DMS53 treated with DMSO at 0.1 percent for 48 hours (cell line): ENCODE measurements at regions not wholly inside any gene's neighbourhood (a gene's known extent, or its start where the extent isn't known, plus 50 kb on each side); places are given as distances from the start of the nearest gene placed in this dataset.
"Not testable (repeated sequence)": the region's sequence is repeated elsewhere in the genome, so short reads cannot be mapped to it uniquely, and the experiment has no call there.

Experiments used
- DNase-seq: peaks from one replicate; lab custom pipeline; 2025; ENCODE audit not compliant: unreplicated experiment; lab: John Stamatoyannopoulos, UW

DNA sequence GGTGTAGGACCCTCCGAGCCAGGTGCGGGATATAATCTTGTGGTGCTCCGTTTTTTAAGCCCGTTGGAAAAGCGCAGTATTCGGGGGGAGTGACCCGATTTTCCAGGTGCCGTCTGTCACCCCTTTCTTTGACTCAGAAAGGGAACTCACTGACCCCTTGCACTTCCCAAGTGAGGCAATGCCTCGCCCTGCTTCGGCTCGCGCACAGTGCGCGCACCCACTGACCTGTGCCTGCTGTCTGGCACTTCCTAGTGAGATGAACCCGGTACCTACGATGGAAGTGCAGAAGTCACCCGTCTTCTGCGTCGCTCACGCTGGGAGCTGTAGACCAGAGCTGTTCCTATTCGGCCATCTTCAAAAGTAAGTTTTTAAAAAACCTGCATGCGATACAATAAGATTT, 362.1 kb downstream of the HS3ST1 start:
- DNase-seq = peak; percentile 21

DNA sequence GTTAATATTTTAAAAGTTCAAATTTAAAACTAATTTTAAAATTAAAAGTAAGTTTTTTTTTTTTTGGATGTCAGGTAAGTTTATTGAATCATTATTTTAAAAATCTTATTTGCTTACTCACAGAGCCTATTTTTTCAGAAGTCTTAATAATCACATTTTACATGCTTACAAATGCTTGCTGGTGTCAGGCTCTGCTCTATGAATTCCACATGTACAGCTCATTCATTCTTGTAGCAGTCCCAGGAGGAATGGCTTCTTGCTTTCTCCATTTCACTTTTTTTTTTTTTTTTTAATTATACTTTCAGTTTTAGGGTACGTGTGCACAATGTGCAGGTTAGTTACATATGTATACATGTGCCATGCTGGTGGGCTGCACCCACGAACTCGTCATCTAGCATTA, 368.1 kb downstream of the HS3ST1 start:
- DNase-seq = not testable (repeated sequence)

DNA sequence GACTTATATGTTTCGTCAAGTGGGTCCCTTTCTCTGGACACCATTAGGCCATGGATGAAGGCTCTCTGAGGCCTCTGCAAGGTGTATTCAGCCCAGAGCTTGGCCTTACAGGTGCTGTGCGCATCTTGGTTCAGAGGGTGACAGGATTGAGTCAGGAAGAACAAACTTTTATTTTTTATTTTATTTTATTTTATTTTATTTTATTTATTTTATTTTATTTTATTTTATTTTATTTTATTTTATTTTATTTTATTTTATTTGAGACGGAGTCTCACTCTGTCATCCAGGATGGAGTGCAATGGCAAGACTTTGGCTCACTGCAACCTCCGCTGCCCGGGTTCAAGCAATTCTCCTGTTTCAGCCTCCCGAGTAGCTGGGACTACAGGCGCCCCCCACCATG, 370.4 kb upstream of the CLNK start:
- not testable (repeated sequence) for DNase-seq

DNA sequence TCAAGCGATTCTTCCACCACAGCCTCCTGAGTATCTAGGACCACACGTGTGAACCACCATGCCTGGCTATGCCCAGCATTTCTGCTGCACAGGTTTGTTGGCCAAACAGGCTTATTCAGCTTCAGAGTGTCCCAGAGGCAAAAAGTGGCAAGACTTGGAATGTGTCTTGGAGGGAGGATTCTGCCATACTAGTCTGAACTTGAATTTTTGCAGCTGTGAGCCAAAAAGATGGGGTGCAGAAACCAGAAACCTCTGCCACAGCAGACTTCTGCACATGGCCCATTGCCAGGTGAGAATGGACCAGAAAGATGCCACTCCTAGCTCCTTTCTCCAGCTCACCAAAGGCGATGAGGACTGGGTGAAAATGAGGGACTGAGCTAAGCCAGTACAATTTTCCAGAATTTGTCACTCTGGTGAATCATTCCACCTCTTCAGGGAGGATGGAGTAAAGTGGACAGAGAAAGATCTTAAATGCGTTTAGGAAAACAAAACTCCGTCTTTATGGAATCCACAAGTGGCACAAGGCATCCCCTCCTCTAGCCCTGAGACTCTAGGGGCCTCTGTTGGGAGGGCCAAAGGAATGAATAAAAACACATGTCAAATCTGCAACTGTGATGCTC, 369.1 kb upstream of the CLNK start:
- DNase-seq = no peak

DNA sequence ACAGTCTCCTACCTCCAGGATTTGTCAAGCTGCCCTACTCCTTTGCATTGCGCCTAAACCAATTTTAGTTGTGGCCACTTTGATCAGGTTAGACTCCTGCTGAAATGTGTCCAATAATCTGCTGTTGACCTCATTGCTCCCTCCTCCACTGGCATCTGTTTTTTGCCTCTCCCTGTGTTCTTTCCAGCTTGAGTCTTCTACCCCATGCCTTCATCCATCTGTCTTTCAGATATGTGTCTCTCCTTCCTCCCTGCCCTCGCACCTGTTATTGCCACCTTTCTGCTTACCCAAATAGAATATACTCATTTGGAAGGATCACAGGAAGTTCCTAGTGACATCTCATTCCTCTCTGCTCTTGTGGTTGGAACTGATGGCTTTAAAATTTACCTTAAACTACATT, 366.6 kb upstream of the CLNK start:
- DNase-seq = no peak

DNA sequence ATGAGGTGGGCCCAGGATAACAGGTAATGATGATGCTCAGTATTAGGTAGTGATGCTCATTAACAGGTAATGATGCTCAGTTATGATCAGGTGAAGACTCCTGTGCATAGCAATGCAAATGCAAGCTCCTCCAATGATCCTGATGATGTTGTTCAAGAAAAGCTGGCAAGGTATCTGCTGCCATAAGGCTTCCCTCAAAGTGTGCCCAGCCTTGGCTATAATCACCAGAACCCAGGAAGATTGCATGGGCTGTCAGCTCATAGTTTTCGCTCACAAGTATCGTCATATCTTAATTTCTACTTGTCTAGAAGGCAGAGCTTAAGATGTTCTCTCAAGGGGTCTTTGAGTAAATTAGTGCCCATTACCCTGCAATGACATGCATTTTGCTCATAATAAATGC, 366.2 kb upstream of the CLNK start:
- DNase-seq = no peak

DNA sequence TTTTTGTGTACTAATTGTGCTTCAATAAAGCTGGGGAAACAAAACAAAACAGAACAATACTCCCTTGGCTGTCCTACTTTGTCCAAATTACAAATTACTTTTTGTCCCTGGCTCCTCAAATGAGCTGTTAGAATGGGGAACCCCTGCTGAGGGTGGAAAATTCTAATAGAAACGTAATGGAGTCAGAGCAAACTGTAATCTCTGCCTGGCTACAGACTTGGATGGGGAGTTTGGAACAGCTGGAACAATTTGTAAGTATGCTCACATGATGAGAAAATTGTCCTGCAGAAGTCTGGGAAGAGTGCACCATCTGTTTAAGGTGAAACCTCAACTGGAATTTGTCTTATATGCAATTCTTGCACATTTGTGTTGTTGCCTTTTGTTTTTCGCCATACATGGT, 364.4 kb upstream of the CLNK start:
- no peak for DNase-seq

DNA sequence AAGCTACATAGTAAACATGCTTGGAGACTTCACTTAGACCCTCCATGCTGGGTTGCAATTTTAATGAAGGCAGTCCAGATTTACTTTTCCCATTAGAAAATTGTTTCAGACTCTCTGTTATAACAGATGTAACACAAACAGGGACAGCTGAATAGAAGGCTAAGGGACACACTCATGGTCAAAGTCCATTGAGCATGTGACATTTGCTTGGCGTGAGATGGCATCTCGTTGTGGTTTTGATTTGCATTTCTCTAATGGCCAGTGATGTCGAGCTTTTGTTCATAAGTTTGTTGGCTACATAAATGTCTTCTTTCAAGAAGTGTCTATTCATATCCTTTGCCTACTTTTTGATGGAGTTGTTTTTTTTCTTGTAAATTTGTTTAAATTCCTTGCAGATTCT, 358.2 kb upstream of the CLNK start:
- peak; percentile 19 for DNase-seq

DNA sequence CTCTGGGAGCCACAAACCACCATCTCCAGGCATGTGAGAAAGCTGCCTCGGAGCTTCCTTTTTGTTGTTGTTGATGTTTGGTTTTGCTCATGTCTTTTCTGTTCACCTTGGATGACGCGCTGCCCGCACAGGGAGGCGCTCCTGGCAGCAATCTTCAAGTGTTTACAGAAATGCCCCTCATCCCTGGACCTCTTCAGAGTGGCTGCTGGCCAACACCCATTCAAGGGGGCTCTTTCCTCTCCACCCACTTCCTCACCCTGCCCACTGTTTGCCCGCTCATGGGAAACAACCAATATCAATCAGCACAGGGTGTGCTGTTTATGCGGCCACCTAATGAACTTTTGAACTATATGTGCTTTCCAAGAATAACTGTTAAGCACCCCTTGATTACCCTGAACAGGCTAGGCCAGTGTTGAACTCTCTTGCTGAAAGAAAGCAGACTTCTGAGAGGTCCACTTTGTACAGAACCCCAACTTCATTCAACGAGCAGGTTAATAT, 355.1 kb upstream of the CLNK start:
- no peak for DNase-seq

DNA sequence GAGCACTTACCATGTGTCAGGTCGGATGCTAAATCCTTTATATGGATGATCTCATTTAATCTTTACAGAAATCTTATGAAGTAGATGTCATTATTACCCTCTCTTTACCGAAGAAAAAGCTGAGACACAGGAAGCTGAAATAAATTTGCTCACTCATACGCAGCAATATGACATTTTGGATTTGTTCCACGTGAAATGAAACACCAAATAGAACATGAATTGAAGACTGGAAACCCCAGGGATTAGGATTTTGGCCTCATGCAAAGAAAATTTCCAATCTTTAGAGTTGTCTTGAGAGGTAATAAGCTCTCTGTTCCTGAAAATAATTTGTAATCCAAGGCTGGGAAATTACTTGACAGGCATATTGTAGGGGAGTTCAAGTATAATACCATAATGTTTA, 354.4 kb upstream of the CLNK start:
- DNase-seq = no peak

DNA sequence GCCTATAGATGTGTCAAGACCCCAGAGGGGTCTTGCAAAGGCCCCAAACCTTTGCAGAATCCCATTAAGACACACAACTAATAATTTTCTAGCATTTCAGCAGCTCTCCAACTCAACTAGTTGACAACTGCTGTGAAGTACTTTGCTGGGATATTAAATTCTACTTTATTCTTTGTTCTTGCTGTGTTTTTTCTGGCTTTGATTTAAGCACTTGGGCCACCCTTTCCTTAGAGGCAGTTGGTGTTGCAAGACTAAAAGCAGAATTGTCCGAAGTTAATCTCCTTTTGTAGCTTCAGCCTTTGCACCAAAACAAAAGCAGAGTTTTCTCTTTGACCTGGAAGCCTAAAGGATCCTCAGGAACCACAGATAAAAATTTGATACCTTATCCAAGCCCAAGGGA, 353.1 kb upstream of the CLNK start:
- no peak for DNase-seq

DNA sequence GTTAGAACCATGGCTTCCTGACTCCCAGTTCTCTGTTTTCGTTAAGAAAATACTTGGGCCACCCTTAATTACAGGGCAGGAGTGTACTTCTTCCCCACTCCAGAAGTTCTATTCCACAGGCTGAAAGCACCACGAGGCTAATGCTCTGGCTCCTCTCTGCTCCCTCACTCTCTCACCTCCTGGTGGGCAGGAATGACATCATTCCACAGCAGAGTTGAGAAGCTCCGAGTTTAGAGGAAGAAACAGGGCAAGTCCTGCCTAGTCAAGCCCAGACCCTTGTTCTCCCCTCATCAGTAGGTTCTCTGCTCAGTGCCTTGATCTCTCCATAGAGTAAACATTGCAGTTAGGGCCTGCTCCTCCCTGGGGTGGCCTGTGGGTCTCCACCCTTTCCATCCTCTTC, 343.8 kb upstream of the CLNK start:
- no peak for DNase-seq

DNA sequence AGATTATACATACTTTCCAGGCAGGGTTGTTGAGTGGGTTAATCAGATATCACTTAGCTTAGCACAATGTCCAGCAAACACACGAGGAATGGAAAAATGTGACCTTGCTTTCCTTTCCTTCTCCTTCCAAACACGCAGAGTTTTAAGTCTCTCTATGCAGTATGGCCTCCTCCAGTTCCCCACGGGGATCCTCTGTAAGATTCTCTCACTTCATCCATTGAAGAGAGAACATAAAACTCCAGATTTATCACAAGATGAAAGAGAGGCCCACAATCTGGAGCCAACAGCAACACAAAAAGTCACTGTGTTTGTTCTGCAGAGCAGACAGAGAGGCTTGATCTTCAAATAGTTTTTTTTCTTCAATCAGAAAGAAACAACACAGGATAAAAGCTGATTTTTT, 336.8 kb upstream of the CLNK start:
- no peak for DNase-seq

DNA sequence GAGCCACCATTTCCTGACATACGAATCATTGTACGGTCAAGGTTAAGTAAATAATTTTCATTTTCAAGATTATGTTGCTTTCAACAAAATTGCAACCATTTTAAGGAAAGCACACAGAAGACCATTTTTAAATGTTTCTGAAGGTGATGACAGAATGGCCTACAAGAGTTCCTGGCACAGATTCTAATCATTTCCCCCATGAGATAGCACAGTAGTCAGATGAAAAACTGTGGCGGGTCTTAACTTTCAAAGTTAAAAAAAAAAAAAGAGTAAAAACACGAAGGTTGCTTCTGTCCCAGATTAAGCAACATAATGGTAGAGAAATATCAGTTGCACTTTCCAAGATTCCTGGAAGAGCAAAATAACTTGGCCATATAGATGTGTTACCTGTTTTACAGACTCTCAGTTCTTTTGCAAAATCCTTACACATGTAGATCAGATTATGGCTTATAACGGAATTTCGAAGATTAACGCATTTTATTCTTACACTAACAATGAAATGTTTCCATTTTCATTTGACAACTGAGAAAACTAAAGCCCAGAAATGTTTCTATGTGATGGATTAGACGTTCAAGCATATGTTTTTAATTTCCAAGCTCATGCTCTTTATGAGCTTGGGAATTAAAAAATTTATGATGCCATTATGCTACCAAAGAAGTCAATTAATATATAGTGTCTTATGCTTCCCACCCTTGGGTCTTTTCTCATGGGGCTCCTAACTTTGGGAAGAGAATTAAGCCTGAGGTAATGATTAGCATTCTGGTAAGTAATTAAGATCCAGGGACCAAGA, 335.1 kb upstream of the CLNK start:
- DNase-seq = no peak

DNA sequence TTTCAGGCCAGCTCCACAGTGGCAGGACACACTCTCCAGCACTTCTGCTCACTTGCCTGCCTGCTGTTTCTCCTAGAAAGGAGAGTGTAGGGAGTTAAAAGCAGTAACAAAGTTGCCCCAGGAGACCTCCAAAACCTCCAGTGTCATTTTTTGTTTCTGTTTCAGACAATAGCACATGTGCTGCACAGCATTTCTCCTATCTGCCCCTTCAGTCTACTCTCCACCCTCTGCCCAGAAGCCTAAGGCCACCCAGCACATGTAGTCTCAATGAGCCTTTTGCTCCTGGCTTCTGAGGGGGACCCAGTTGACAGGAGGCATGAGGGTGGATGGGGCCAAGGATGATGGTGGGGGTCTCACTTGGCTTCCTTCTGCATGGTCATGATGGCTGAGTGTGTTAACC, 329.6 kb upstream of the CLNK start:
- DNase-seq = no peak

DNA sequence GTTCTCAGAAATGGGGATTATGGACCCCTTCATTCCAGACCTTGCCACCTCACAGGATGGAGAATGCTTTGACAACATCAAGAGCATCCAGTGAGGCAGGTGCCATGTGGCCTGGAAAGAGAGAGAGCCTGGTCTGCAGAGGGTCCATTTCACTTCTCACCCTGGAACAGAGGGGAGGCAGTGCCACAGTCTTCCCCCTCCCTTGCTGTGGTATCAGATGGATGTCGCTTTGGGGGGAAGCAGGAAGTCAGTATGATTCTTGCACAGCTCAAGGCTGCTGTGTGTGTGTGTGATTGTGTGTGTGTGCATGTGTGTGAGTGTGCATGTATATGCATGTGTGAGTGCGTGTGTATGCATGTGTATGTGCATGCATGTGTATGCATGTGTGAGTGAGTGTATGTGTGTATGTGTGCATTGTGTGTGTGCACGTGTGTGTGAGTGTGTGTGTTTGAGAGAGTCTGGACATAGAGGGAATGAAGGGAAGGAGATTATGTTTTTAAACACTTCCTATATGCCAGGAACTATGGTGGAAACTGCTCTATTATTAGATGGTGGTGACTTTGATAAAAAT, 328.6 kb upstream of the CLNK start:
- no peak for DNase-seq

DNA sequence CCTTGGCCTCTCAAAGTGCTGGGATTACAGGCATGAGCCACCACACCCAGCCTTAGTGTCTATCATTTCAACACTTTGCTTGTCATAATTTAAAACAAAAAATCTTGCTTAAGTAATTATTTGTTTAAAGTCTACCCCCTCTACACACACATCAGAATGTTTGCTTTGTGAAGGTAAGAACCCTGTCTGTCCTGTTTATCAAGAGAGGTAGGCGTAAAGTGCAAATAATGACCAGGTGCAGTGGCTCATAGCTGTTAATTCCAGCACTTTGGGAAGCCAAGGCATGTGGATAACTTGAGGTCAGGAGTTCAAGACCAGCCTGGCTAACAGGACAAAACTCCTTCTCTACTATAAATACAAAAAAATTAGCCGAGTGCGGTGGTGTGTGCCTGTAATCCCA, 326.7 kb upstream of the CLNK start:
- peak; percentile 99 for DNase-seq

DNA sequence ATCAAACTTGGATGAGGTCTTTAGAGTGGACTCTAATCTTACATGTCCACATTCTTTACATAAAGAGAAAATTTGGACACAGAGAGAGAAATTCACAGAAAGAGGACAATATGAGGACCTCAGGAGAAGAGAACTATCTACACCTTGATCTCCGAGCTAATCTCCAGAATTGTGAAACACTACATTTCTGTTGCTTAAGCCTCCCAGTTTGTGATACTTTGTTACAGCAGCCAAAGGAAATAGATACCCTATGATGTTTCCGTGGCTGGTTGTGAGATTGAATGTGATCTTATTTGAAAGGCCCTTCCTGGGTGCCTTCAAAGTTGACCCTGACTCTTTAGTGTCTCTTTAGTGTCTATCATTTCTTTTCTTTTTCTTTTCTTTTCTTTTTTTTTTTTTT, 326.1 kb upstream of the CLNK start:
- DNase-seq = no peak

DNA sequence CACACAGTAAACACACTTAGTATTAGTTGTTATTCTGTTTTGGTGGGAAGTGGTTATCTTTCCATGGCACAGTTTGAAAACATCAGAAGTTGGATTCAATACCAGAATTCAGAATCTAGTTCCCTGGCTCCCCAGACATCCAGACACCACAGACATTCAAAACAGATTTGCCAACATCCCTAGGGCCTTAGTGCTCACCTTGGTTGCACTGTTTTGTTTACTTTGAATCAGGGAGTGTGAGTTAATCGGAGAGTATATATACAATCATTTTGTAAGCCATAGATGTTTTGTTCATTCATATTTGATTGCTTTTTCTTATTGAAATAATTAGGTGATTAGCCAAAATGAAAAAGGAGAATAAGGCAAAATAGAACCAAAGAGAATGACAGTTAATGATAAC, 324.7 kb upstream of the CLNK start:
- no peak for DNase-seq

DNA sequence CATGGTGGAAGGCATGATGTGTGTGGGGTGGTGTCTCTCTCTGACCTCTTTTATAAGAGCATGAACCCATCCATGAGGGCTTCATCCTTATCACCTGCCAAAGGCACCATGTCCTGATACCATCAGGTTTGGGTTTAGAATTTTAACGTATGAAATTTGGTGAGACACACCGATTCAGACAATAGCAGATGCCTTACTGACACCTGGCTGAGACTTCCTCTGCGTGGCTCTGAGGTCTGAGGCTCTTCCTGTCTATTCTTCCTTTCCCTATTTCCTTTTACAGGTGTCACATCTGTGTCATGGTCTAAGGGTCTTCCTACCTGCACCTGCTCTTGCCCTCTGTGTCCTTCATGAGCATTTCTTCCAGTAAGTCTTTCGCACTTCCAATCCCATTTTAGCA, 320.7 kb upstream of the CLNK start:
- no peak for DNase-seq

DNA sequence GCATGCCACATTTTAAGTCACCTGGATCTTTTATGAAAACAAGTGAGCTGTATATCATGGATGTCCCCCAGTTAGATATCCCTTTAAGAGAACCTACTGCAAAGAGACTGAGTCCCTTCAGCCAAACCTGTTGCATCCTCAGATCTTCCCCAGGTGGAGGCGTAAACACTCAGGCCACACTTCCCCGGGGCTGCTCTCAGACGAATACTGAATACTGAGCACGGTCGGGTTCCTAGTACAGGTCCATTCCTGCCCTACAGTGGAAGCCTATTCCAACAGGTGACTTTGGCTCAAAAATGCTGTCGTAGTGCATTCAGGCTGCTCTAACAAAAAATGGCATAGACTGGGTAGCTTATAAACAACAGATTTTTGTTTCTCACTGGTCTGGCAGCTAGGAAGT, 320.2 kb upstream of the CLNK start:
- DNase-seq = no peak

DNA sequence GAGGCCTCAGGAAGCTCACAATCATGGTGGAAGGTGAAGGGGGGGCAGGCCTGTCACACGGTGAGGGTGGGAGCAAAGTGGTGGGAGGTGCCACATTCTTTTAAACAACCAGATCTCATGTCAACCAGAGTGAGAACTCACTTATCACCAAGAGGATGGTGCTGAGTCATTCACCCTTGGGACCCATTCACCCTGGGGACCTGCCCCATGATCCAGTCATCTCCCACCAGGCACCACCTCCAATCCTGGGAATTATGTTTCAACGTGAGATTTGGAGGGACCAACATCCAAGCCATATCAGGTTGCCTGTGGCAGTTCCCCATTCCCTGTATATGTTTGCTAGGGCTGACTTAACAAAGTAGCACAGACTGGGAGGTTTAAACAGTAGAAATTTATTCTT, 318.4 kb upstream of the CLNK start:
- no peak for DNase-seq
